Breast epithelium (tissue), 3 donors: ENCODE measurements at regions not wholly inside any gene's neighbourhood (a gene's known extent, or its start where the extent isn't known, plus 50 kb on each side); places are given as distances from the start of the nearest gene placed in this dataset.

Source experiments
- POLR2A ChIP-seq: fragments of 450-650 bp; IDR thresholded peaks from one replicate; pipeline ENCODE4 v1.6.1; 2016; ENCODE audit warnings: antibody characterized with exemption, mild to moderate bottlenecking, moderate library complexity
- POLR2AphosphoS5 ChIP-seq, 3 donors: sonication (generic); formaldehyde crosslinking; IDR thresholded peaks; one replicate each; pipeline ENCODE4 v1.6.1; 2017; ENCODE audit warnings: antibody characterized with exemption in 3 of 3

DNA sequence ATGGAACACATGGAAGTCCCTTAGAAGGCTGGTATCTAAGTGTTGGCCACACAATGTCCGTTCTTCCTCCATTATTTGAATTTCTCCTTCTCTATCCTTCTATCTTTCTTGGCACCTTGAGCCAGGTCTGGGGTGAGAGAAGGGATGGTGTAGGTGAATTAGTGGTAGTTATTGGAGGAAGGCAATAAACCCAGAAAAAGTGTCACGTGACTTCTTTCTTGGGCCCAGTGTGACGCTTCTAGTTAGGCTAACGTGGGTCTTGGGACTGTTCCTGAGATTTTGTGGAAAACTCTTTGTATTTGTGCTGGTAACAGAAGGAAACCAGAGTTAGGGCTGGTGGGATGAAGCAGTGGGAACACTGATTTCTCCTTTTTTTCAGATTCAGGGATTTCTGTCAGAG, 53.1 kb upstream of the ELF5 start:
- TF ChIP-seq POLR2AphosphoS5 (IDR thresholded peaks at IDR 0.05) = no peak
- no peak for TF ChIP-seq POLR2A
